DMS 273 treated with DMSO at 0.1 percent for 48 hours (cell line): ENCODE measurements at regions not wholly inside any gene's neighbourhood (a gene's known extent, or its start where the extent isn't known, plus 50 kb on each side); places are given as distances from the start of the nearest gene placed in this dataset.

Experiments used
- DNase-seq: peaks from one replicate; lab custom pipeline; 2025; lab: John Stamatoyannopoulos, UW

GRCh38 chr13:63690672-63691071 is 2275.0 kb upstream of the PCDH20 start:
- no peak for DNase-seq

GRCh38 chr13:63684822-63685221 is 2269.2 kb upstream of the PCDH20 start:
- DNase-seq, result no peak

- no peak for DNase-seq
Observed at GRCh38 chr13:63680704-63681103, 2265.1 kb upstream of the PCDH20 start.

- DNase-seq, result no peak
Observed at GRCh38 chr13:63671296-63671695, 2255.6 kb upstream of the PCDH20 start.

- no peak for DNase-seq
Observed at GRCh38 chr13:63651394-63651793, 2235.7 kb upstream of the PCDH20 start.

- no peak for DNase-seq
Observed at GRCh38 chr13:63643543-63643942, 2227.9 kb upstream of the PCDH20 start.

GRCh38 chr13:63636316-63636993 is 2220.8 kb upstream of the PCDH20 start:
- no peak for DNase-seq

GRCh38 chr13:63632321-63632720 is 2216.7 kb upstream of the PCDH20 start:
- no peak for DNase-seq

GRCh38 chr13:63631006-63631405 is 2215.4 kb upstream of the PCDH20 start:
- DNase-seq, result no peak

GRCh38 chr13:63629591-63629990 is 2213.9 kb upstream of the PCDH20 start:
- DNase-seq, result no peak

- DNase-seq, result no peak
Observed at GRCh38 chr13:63628310-63628709, 2212.7 kb upstream of the PCDH20 start.

GRCh38 chr13:63625869-63626268 is 2210.2 kb upstream of the PCDH20 start:
- no peak for DNase-seq

- DNase-seq, result no peak
Observed at GRCh38 chr13:63614874-63615612, 2199.4 kb upstream of the PCDH20 start.

- DNase-seq, result no peak
Observed at GRCh38 chr13:63607153-63607552, 2191.5 kb upstream of the PCDH20 start.

GRCh38 chr13:63605962-63606361 is 2190.3 kb upstream of the PCDH20 start:
- DNase-seq, result no peak

- DNase-seq, result no peak
Observed at GRCh38 chr13:63605403-63605802, 2189.8 kb upstream of the PCDH20 start.

GRCh38 chr13:63595811-63596210 is 2180.2 kb upstream of the PCDH20 start:
- no peak for DNase-seq

GRCh38 chr13:63586467-63586866 is 2170.8 kb upstream of the PCDH20 start:
- DNase-seq, result no peak

GRCh38 chr13:63578796-63579195 is 2163.1 kb upstream of the PCDH20 start:
- no peak for DNase-seq

- no peak for DNase-seq
Observed at GRCh38 chr13:63567031-63567430, 2151.4 kb upstream of the PCDH20 start.

- no peak for DNase-seq
Observed at GRCh38 chr13:63554157-63554556, 2138.5 kb upstream of the PCDH20 start.

GRCh38 chr13:63551731-63552130 is 2136.1 kb upstream of the PCDH20 start:
- DNase-seq, result no peak

- DNase-seq, result no peak
Observed at GRCh38 chr13:63546524-63546923, 2130.9 kb upstream of the PCDH20 start.

- DNase-seq, result no peak
Observed at GRCh38 chr13:63542770-63543169, 2127.1 kb upstream of the PCDH20 start.
